WTC11 (cell line): ENCODE measurements at regions not wholly inside any gene's neighbourhood (a gene's known extent, or its start where the extent isn't known, plus 50 kb on each side); places are given as distances from the start of the nearest gene placed in this dataset.

Source experiments
- ATAC-seq: fragments of 200-7000 bp; cut with Tn5 transposase; 2 replicates; pipeline ENCODE4 v1.10.0; 2021; ENCODE audit warnings: mild to moderate bottlenecking, moderate library complexity
- CTCF ChIA-PET: fragments of 300-600 bp; sonication (Branson Sonifier 250); formaldehyde crosslinking; loops from one replicate; lab custom pipeline; 2021; ENCODE audit warnings: antibody characterized with exemption; lab: Charles Lee
- POLR2A ChIA-PET: fragments of 350-600 bp; sonication (Branson Sonifier 250); formaldehyde crosslinking; loops from one replicate; lab custom pipeline; 2021; ENCODE audit warnings: antibody characterized with exemption; lab: Charles Lee
- DNase-seq: peaks from one replicate; pipeline ENCODE4 v3.0.0; 2021; ENCODE audit warnings: low spot score
- H3K27ac Mint-ChIP-seq: 2 replicates; pipeline ENCODE4 v1.8.0; 2021; ENCODE audit warnings: mixed read lengths
- H3K27me3 Mint-ChIP-seq: 2 replicates; pipeline ENCODE4 v1.8.0; 2021; ENCODE audit warnings: low read depth, mild to moderate bottlenecking, moderate library complexity, mixed read lengths
- H3K36me3 Mint-ChIP-seq: 2 replicates; pipeline ENCODE4 v1.8.0; 2021; ENCODE audit warnings: mixed read lengths
- H3K4me1 Mint-ChIP-seq: 2 replicates; pipeline ENCODE4 v1.8.0; 2022; ENCODE audit warnings: mixed read lengths
- H3K4me3 Mint-ChIP-seq: 2 replicates; pipeline ENCODE4 v1.8.0; 2021; ENCODE audit warnings: mild to moderate bottlenecking, moderate library complexity, mixed read lengths
- H3K9me3 Mint-ChIP-seq: 2 replicates; pipeline ENCODE4 v1.8.0; 2021; ENCODE audit warnings: mixed read lengths
- ATF1 ChIP-seq: sonication (generic); formaldehyde crosslinking; IDR thresholded peaks from 2 replicates; pipeline ENCODE4 v1.8.1; 2023; ENCODE audit warnings: mild to moderate bottlenecking, moderate library complexity, missing genetic modification reagents
- CREB1 ChIP-seq: sonication (generic); formaldehyde crosslinking; IDR thresholded peaks from 2 replicates; pipeline ENCODE4 v1.8.0; 2023; ENCODE audit warnings: mild to moderate bottlenecking, missing genetic modification reagents
- ETV6 ChIP-seq: sonication (generic); formaldehyde crosslinking; IDR thresholded peaks from 2 replicates; pipeline ENCODE4 v1.8.1; 2022; ENCODE audit warnings: mild to moderate bottlenecking, missing genetic modification reagents
- JUN ChIP-seq: sonication (generic); formaldehyde crosslinking; IDR thresholded peaks from 2 replicates; pipeline ENCODE4 v1.8.0; 2023; ENCODE audit warnings: mild to moderate bottlenecking, missing genetic modification reagents
- MYBL2 ChIP-seq: sonication (generic); formaldehyde crosslinking; IDR thresholded peaks from 2 replicates; pipeline ENCODE4 v1.8.1; 2023; ENCODE audit warnings: mild to moderate bottlenecking, moderate library complexity, missing genetic modification reagents
- RORB ChIP-seq: fragments of 250-450 bp; sonication (Bioruptor Pico); IDR thresholded peaks from 2 replicates; pipeline ENCODE4 v1.9.0; 2021; ENCODE audit warnings: mild to moderate bottlenecking
- SMAD4 ChIP-seq: sonication (generic); formaldehyde crosslinking; IDR thresholded peaks from 2 replicates; pipeline ENCODE4 v1.8.0; 2022; ENCODE audit warnings: mild to moderate bottlenecking, missing genetic modification reagents
- TCF7 ChIP-seq: sonication (generic); formaldehyde crosslinking; IDR thresholded peaks from 2 replicates; pipeline ENCODE4 v1.8.0; 2022; ENCODE audit warnings: mild to moderate bottlenecking, low read depth, missing genetic modification reagents, moderate library complexity
- TEAD4 ChIP-seq: sonication (generic); formaldehyde crosslinking; IDR thresholded peaks from 2 replicates; pipeline ENCODE4 v1.8.0; 2022; ENCODE audit warnings: mild to moderate bottlenecking, missing genetic modification reagents
- TP53 ChIP-seq: sonication (generic); formaldehyde crosslinking; IDR thresholded peaks from 2 replicates; pipeline ENCODE4 v1.8.1; 2023; ENCODE audit warnings: mild to moderate bottlenecking, missing genetic modification reagents
- ZNF121 ChIP-seq: sonication (generic); formaldehyde crosslinking; IDR thresholded peaks from 2 replicates; pipeline ENCODE4 v1.8.0; 2023; ENCODE audit warnings: missing genetic modification reagents
- ZNF263 ChIP-seq: sonication (generic); formaldehyde crosslinking; IDR thresholded peaks from 2 replicates; pipeline ENCODE4 v1.8.1; 2022; ENCODE audit warnings: low read depth, mild to moderate bottlenecking, moderate library complexity, missing genetic modification reagents
- ZNF396 ChIP-seq: fragments of 250-450 bp; sonication (Bioruptor Pico); IDR thresholded peaks from 2 replicates; pipeline ENCODE4 v1.8.0; 2021; ENCODE audit warnings: mild to moderate bottlenecking, moderate library complexity, borderline replicate concordance
- TF ChIP-seq, protein P1 (sequence below): sonication (generic); formaldehyde crosslinking; IDR thresholded peaks from 2 replicates; pipeline ENCODE4 v1.8.1; 2023; ENCODE audit warnings: mild to moderate bottlenecking, missing genetic modification reagents, moderate library complexity
- TF ChIP-seq, protein P2 (sequence below): sonication (generic); formaldehyde crosslinking; IDR thresholded peaks from 2 replicates; pipeline ENCODE4 v1.8.0; 2022; ENCODE audit warnings: mild to moderate bottlenecking, missing genetic modification reagents
- TF ChIP-seq, protein P3 (sequence below): sonication (generic); formaldehyde crosslinking; IDR thresholded peaks from 2 replicates; pipeline ENCODE4 v1.8.0; 2022; ENCODE audit warnings: mild to moderate bottlenecking, missing genetic modification reagents
- TF ChIP-seq, protein P4 (sequence below): sonication (generic); formaldehyde crosslinking; IDR thresholded peaks from 2 replicates; pipeline ENCODE4 v1.8.0; 2023; ENCODE audit warnings: mild to moderate bottlenecking, missing genetic modification reagents
- TF ChIP-seq, protein P5 (sequence below): fragments of 250-450 bp; sonication (Bioruptor Pico); IDR thresholded peaks from 2 replicates; pipeline ENCODE4 v1.9.0; 2021; ENCODE audit warnings: mild to moderate bottlenecking, borderline replicate concordance

DNA sequence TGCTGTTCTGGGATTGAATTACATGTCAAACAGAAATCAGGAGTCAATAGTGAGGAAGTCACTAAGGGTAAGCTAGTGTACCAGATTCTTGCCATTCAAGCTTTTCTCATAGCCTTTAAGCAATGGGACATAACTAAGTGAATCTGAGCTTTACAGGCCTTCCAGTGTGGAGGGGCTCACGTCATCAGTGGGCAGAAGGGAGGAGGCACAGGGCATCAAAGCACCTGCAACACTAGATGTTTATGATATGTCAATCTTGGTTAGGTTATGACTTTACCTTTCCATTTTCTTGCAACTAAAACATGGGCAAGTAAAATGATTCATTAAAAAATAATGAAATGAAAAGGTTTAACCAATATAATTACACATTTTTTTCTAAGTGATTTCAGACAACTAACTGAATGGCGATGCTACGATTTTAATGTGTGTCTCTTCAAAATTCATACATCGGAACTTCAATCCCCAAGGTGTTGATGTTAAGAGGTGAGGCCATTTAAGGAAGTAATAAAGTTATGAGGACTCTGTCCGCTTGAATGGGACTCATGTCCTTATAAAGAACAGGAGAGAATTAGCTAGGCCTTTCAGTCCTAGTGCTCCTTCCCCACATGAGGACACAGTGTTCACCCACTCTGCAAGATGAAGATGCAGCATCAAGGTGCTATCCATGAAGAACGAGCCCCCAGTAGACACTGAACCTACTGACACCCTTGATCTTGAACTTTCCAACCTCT is 1169.2 kb upstream of the NXPH2 start:
- no peaks in the 10 kb centered on the region for H3K36me3 Mint-ChIP-seq
- TF ChIP-seq, protein P1, sequence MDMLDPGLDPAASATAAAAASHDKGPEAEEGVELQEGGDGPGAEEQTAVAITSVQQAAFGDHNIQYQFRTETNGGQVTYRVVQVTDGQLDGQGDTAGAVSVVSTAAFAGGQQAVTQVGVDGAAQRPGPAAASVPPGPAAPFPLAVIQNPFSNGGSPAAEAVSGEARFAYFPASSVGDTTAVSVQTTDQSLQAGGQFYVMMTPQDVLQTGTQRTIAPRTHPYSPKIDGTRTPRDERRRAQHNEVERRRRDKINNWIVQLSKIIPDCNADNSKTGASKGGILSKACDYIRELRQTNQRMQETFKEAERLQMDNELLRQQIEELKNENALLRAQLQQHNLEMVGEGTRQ (CRISPR knock-in tag) = no peak
- TF ChIP-seq ETV6 (CRISPR knock-in tag) (no peak), ZNF396 (no peak), MYBL2 (CRISPR knock-in tag) (no peak), CREB1 (CRISPR knock-in tag) (no peak), RORB (CRISPR knock-in tag) (no peak), ZNF121 (CRISPR knock-in tag) (no peak), JUN (CRISPR knock-in tag) (no peak), SMAD4 (CRISPR knock-in tag) (no peak), TEAD4 (CRISPR knock-in tag) (no peak), ATF1 (CRISPR knock-in tag) (no peak), TCF7 (CRISPR knock-in tag) (no peak), ZNF263 (CRISPR knock-in tag) (no peak), TP53 (CRISPR knock-in tag) (no peak)
- TF ChIP-seq, protein P2, sequence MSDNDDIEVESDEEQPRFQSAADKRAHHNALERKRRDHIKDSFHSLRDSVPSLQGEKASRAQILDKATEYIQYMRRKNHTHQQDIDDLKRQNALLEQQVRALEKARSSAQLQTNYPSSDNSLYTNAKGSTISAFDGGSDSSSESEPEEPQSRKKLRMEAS (CRISPR knock-in tag) = no peak
- TF ChIP-seq, protein P3, sequence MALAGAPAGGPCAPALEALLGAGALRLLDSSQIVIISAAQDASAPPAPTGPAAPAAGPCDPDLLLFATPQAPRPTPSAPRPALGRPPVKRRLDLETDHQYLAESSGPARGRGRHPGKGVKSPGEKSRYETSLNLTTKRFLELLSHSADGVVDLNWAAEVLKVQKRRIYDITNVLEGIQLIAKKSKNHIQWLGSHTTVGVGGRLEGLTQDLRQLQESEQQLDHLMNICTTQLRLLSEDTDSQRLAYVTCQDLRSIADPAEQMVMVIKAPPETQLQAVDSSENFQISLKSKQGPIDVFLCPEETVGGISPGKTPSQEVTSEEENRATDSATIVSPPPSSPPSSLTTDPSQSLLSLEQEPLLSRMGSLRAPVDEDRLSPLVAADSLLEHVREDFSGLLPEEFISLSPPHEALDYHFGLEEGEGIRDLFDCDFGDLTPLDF (CRISPR knock-in tag) = no peak
- TF ChIP-seq, protein P4, sequence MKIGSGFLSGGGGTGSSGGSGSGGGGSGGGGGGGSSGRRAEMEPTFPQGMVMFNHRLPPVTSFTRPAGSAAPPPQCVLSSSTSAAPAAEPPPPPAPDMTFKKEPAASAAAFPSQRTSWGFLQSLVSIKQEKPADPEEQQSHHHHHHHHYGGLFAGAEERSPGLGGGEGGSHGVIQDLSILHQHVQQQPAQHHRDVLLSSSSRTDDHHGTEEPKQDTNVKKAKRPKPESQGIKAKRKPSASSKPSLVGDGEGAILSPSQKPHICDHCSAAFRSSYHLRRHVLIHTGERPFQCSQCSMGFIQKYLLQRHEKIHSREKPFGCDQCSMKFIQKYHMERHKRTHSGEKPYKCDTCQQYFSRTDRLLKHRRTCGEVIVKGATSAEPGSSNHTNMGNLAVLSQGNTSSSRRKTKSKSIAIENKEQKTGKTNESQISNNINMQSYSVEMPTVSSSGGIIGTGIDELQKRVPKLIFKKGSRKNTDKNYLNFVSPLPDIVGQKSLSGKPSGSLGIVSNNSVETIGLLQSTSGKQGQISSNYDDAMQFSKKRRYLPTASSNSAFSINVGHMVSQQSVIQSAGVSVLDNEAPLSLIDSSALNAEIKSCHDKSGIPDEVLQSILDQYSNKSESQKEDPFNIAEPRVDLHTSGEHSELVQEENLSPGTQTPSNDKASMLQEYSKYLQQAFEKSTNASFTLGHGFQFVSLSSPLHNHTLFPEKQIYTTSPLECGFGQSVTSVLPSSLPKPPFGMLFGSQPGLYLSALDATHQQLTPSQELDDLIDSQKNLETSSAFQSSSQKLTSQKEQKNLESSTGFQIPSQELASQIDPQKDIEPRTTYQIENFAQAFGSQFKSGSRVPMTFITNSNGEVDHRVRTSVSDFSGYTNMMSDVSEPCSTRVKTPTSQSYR = no peak
- TF ChIP-seq, protein P5, sequence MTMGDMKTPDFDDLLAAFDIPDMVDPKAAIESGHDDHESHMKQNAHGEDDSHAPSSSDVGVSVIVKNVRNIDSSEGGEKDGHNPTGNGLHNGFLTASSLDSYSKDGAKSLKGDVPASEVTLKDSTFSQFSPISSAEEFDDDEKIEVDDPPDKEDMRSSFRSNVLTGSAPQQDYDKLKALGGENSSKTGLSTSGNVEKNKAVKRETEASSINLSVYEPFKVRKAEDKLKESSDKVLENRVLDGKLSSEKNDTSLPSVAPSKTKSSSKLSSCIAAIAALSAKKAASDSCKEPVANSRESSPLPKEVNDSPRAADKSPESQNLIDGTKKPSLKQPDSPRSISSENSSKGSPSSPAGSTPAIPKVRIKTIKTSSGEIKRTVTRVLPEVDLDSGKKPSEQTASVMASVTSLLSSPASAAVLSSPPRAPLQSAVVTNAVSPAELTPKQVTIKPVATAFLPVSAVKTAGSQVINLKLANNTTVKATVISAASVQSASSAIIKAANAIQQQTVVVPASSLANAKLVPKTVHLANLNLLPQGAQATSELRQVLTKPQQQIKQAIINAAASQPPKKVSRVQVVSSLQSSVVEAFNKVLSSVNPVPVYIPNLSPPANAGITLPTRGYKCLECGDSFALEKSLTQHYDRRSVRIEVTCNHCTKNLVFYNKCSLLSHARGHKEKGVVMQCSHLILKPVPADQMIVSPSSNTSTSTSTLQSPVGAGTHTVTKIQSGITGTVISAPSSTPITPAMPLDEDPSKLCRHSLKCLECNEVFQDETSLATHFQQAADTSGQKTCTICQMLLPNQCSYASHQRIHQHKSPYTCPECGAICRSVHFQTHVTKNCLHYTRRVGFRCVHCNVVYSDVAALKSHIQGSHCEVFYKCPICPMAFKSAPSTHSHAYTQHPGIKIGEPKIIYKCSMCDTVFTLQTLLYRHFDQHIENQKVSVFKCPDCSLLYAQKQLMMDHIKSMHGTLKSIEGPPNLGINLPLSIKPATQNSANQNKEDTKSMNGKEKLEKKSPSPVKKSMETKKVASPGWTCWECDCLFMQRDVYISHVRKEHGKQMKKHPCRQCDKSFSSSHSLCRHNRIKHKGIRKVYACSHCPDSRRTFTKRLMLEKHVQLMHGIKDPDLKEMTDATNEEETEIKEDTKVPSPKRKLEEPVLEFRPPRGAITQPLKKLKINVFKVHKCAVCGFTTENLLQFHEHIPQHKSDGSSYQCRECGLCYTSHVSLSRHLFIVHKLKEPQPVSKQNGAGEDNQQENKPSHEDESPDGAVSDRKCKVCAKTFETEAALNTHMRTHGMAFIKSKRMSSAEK (CRISPR knock-in tag) = no peak
- no peak overlapping the region for H3K27ac Mint-ChIP-seq
- no peaks in the 10 kb centered on the region for H3K9me3 Mint-ChIP-seq
- H3K4me3 Mint-ChIP-seq = no peak overlapping the region
- no peak for ATAC-seq
- no peaks in the 10 kb centered on the region for H3K27me3 Mint-ChIP-seq
- no peak for DNase-seq
- POLR2A ChIA-PET = interaction anchor here (0.5 kb wide), 1 partner anchor 758 kb away, joined by 3 read pairs; no protein-coding TSS in a partner anchor
- H3K4me1 Mint-ChIP-seq = peaks cover 11% of the 10 kb centered on the region
- CTCF ChIA-PET = interaction anchor here (1.5 kb wide), 1 partner anchor 471 kb away, joined by 3 read pairs; no protein-coding TSS in a partner anchor
